ENCODE measurements at regions not wholly inside any gene's neighbourhood (a gene's known extent, or its start where the extent isn't known, plus 50 kb on each side); places are given as distances from the start of the nearest gene placed in this dataset.

GRCh38 chr3:6585360-6585759 is 275.6 kb upstream of the GRM7 start:
- 94 to 96% methylated on average over 11 of the region's 11 CpGs for WGBS, 2 donors

GRCh38 chr3:6600237-6600636 is 260.7 kb upstream of the GRM7 start:
- intact Hi-C loops (cut with DNase I) = no loop called here
- no peak for DNase-seq
- Histone ChIP-seq H3K27ac (no peak overlapping the region), H3K9me3 (no peaks in the 10 kb centered on the region), H3K27me3 (no peaks in the 10 kb centered on the region), H3K4me3 (no peak overlapping the region), H3K36me3 (no peaks in the 10 kb centered on the region), H3K4me1 (no peaks in the 10 kb centered on the region)
- WGBS, 2 donors = 94 to 95% methylated on average over 2 of the region's 2 CpGs
- TF ChIP-seq EP300 (IDR thresholded peaks at IDR 0.05) = no peak
- no peak for TF ChIP-seq CTCF (IDR thresholded peaks at IDR 0.05)
- TF ChIP-seq POLR2AphosphoS5 (IDR thresholded peaks at IDR 0.05) = no peak
- no peak for TF ChIP-seq POLR2A (IDR thresholded peaks at IDR 0.05)

More at GRCh38 chr3:6585360-6585759, 275.6 kb upstream of the GRM7 start:
- Histone ChIP-seq H3K36me3 (no peaks in the 10 kb centered on the region), H3K4me3 (no peak overlapping the region), H3K9me3 (no peaks in the 10 kb centered on the region), H3K27me3 (no peaks in the 10 kb centered on the region), H3K4me1 (no peaks in the 10 kb centered on the region), H3K27ac (no peak overlapping the region)
- DNase-seq = no peak
- TF ChIP-seq EP300 (IDR thresholded peaks at IDR 0.05) (no peak), CTCF (IDR thresholded peaks at IDR 0.05) (no peak), POLR2A (IDR thresholded peaks at IDR 0.05) (no peak), POLR2AphosphoS5 (IDR thresholded peaks at IDR 0.05) (no peak)
- intact Hi-C loops (cut with DNase I) = no loop called here

DNA sequence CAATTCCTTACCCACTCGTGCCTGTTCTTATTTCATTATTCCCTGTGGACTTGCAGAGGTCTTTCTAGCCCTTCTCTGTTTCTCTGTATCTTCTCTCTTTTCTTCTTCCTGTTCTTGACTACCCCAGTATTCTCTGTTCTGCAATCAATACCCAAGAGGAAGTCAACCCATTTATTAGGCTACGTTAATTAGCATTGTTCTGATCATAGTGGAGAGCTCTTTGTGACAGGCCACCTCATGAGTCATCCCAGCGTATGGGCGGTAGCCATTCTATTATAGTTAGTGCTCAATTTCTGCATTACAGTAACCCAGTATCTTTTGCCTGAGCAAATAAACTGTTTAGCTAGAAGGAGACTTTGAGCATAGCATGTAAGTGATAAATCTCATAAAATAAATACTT is 259.5 kb upstream of the GRM7 start:
- whole genome bisulfite sequencing, 2 donors = 72 to 79% methylated on average over 4 of the region's 4 CpGs
- DNase-seq = no peak
- no peaks in the 10 kb centered on the region for H3K27me3 ChIP-seq
- intact Hi-C loops (cut with DNase I) = no loop called here
- no peak overlapping the region for H3K27ac ChIP-seq
- no peaks in the 10 kb centered on the region for H3K4me1 ChIP-seq
- no peak for TF ChIP-seq CTCF (IDR thresholded peaks at IDR 0.05)
- TF ChIP-seq POLR2A (IDR thresholded peaks at IDR 0.05) = no peak
- no peak for TF ChIP-seq POLR2AphosphoS5 (IDR thresholded peaks at IDR 0.05)
- no peak for TF ChIP-seq EP300 (IDR thresholded peaks at IDR 0.05)
- H3K4me3 ChIP-seq = no peak overlapping the region
- H3K9me3 ChIP-seq = no peaks in the 10 kb centered on the region
- H3K36me3 ChIP-seq = no peaks in the 10 kb centered on the region

DNA sequence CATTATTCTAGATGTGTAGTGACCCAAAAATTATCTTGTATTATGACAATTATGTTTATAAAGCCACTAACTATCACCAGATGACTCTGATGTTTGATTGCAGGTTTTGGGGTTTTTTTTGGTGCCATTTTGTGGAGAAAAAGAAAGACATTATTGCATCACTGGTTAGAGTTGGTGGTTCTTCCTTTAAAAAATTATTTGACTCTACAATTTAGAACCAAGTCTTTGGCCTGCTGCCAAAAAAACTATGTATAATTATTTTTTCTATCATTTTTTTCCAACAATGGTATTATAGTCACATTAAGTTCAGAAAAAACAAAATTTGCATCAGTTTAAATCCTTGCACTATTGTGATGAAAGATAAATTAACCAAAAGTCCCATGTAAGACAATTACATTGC is 258.6 kb upstream of the GRM7 start:
- DNase-seq = no peak
- Histone ChIP-seq H3K27me3 (no peaks in the 10 kb centered on the region), H3K36me3 (no peaks in the 10 kb centered on the region), H3K27ac (no peak overlapping the region), H3K4me1 (no peaks in the 10 kb centered on the region), H3K4me3 (no peak overlapping the region), H3K9me3 (no peaks in the 10 kb centered on the region)
- intact Hi-C loops (cut with DNase I) = no loop called here
- TF ChIP-seq EP300 (IDR thresholded peaks at IDR 0.05) = no peak
- no peak for TF ChIP-seq CTCF (IDR thresholded peaks at IDR 0.05)
- no peak for TF ChIP-seq POLR2A (IDR thresholded peaks at IDR 0.05)

GRCh38 chr3:6605227-6605626 is 255.7 kb upstream of the GRM7 start:
- H3K27me3 ChIP-seq = no peaks in the 10 kb centered on the region
- H3K4me3 ChIP-seq = no peak overlapping the region
- WGBS, 2 donors = 67 to 75% methylated on average over 3 of the region's 3 CpGs
- no peak for DNase-seq
- no peak overlapping the region for H3K27ac ChIP-seq
- intact Hi-C loops (cut with DNase I) = no loop called here
- H3K36me3 ChIP-seq = no peaks in the 10 kb centered on the region
- H3K9me3 ChIP-seq = no peaks in the 10 kb centered on the region
- no peaks in the 10 kb centered on the region for H3K4me1 ChIP-seq
- TF ChIP-seq CTCF (IDR thresholded peaks at IDR 0.05) (no peak), POLR2AphosphoS5 (IDR thresholded peaks at IDR 0.05) (no peak), POLR2A (IDR thresholded peaks at IDR 0.05) (no peak), EP300 (IDR thresholded peaks at IDR 0.05) (no peak)
